Neural crest cell (in vitro differentiated cells): ENCODE measurements at regions not wholly inside any gene's neighbourhood (a gene's known extent, or its start where the extent isn't known, plus 50 kb on each side); places are given as distances from the start of the nearest gene placed in this dataset.

Experiments
- DNase-seq: peaks from one replicate; pipeline ENCODE4 v3.0.0; 2021; ENCODE audit warnings: low read depth, mixed read lengths, low spot score
- H3K27ac Mint-ChIP-seq: one replicate; pipeline ENCODE4 v1.8.0; 2021; ENCODE audit warnings: mild to moderate bottlenecking, mixed read lengths; ENCODE audit not compliant: unreplicated experiment
- H3K27me3 Mint-ChIP-seq: 2 replicates; pipeline ENCODE4 v1.8.0; 2021; ENCODE audit warnings: low read depth, mild to moderate bottlenecking, mixed read lengths
- H3K36me3 Mint-ChIP-seq: 2 replicates; pipeline ENCODE4 v1.8.0; 2021; ENCODE audit warnings: low read depth, mild to moderate bottlenecking, mixed read lengths
- H3K4me1 Mint-ChIP-seq: 2 replicates; pipeline ENCODE4 v1.8.0; 2021; ENCODE audit warnings: mixed read lengths
- H3K4me3 Mint-ChIP-seq: one replicate; pipeline ENCODE4 v1.8.0; 2021; ENCODE audit warnings: mild to moderate bottlenecking, mixed read lengths
- H3K9me3 Mint-ChIP-seq: 2 replicates; pipeline ENCODE4 v1.8.0; 2021; ENCODE audit warnings: mixed read lengths
- CTCF ChIP-seq: fragments of 200-600 bp; sonication (generic); conservative IDR thresholded peaks from 2 replicates; pipeline ENCODE4 v1.5.0; 2021; ENCODE audit warnings: antibody characterized with exemption, mild to moderate bottlenecking

- Mint-ChIP-seq H3K4me3 (no peak overlapping the region), H3K27ac (no peak overlapping the region), H3K9me3 (peaks cover 3% of the 10 kb centered on the region), H3K27me3 (no peaks in the 10 kb centered on the region), H3K4me1 (no peaks in the 10 kb centered on the region), H3K36me3 (no peaks in the 10 kb centered on the region)
- DNase-seq: no peak
- TF ChIP-seq CTCF: no peak
These were observed 250.5 kb downstream of the NR2F1-AS1 start for GRCh38 chr5:93330506-93330905.

GRCh38 chr5:93329756-93330155, 251.3 kb downstream of the NR2F1-AS1 start:
- H3K27ac Mint-ChIP-seq: no peak overlapping the region
- H3K9me3 Mint-ChIP-seq: peaks cover 3% of the 10 kb centered on the region
- no peaks in the 10 kb centered on the region for H3K4me1 Mint-ChIP-seq
- no peak for TF ChIP-seq CTCF
- DNase-seq: no peak
- no peaks in the 10 kb centered on the region for H3K36me3 Mint-ChIP-seq
- no peaks in the 10 kb centered on the region for H3K27me3 Mint-ChIP-seq
- no peak overlapping the region for H3K4me3 Mint-ChIP-seq

- Mint-ChIP-seq H3K27me3 (no peaks in the 10 kb centered on the region), H3K9me3 (peaks cover 3% of the 10 kb centered on the region), H3K27ac (no peak overlapping the region), H3K4me3 (no peak overlapping the region), H3K36me3 (no peaks in the 10 kb centered on the region), H3K4me1 (no peaks in the 10 kb centered on the region)
- no peak for DNase-seq
- no peak for TF ChIP-seq CTCF
These were observed 252.2 kb downstream of the NR2F1-AS1 start for GRCh38 chr5:93328833-93329232.

DNA sequence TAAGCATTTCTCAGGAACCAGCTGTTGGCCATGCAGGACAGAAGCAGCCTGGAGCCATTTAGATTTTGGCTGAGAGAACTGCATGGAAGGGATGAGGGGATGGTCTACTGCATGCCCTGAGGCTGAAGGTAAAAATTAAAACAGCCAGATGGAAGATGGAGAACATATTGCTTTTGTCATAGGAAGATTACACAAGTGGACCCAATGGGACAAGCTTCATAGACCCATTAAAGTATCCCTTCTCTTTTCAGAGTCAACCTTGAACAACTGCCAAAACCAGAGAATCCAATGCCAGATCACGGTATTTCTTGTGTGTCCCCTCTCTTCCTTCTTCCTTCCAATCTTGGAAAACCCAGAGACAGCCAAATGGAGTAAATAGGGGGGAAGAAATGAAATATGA, 253.4 kb downstream of the NR2F1-AS1 start:
- DNase-seq: no peak
- no peak for TF ChIP-seq CTCF
- Mint-ChIP-seq H3K27me3 (no peaks in the 10 kb centered on the region), H3K4me1 (peaks cover 7% of the 10 kb centered on the region), H3K9me3 (peaks cover 3% of the 10 kb centered on the region), H3K36me3 (no peaks in the 10 kb centered on the region), H3K4me3 (no peak overlapping the region), H3K27ac (no peak overlapping the region)

- no peak for TF ChIP-seq CTCF
- DNase-seq: no peak
- Mint-ChIP-seq H3K27me3 (no peaks in the 10 kb centered on the region), H3K4me3 (no peak overlapping the region), H3K9me3 (peaks cover 3% of the 10 kb centered on the region), H3K36me3 (no peaks in the 10 kb centered on the region), H3K4me1 (peaks cover 16% of the 10 kb centered on the region), H3K27ac (peak overlapping the region; percentile 47)
These were observed 255.1 kb downstream of the NR2F1-AS1 start for GRCh38 chr5:93325946-93326345.
